Loucy (cell line): ENCODE measurements at regions not wholly inside any gene's neighbourhood (a gene's known extent, or its start where the extent isn't known, plus 50 kb on each side); places are given as distances from the start of the nearest gene placed in this dataset.
"Not testable (repeated sequence)": the region's sequence is repeated elsewhere in the genome, so short reads cannot be mapped to it uniquely, and the experiment has no call there.

Experiments used
- EZH2phosphoT487 ChIP-seq: fragments of 200-600 bp; IDR thresholded peaks from 2 replicates; pipeline ENCODE4 v1.6.1; 2018; ENCODE audit warnings: antibody characterized with exemption, mild to moderate bottlenecking, moderate library complexity, borderline replicate concordance
- TF ChIP-seq, protein P1 (sequence below): fragments of 200-600 bp; sonication (generic); conservative IDR thresholded peaks from 2 replicates; pipeline ENCODE4 v1.5.1; 2014; ENCODE audit warnings: mild to moderate bottlenecking, antibody characterized with exemption, low read length

GRCh38 chr10:21366108-21366507 is 159.4 kb downstream of the SKIDA1 start:
- TF ChIP-seq, protein P1, sequence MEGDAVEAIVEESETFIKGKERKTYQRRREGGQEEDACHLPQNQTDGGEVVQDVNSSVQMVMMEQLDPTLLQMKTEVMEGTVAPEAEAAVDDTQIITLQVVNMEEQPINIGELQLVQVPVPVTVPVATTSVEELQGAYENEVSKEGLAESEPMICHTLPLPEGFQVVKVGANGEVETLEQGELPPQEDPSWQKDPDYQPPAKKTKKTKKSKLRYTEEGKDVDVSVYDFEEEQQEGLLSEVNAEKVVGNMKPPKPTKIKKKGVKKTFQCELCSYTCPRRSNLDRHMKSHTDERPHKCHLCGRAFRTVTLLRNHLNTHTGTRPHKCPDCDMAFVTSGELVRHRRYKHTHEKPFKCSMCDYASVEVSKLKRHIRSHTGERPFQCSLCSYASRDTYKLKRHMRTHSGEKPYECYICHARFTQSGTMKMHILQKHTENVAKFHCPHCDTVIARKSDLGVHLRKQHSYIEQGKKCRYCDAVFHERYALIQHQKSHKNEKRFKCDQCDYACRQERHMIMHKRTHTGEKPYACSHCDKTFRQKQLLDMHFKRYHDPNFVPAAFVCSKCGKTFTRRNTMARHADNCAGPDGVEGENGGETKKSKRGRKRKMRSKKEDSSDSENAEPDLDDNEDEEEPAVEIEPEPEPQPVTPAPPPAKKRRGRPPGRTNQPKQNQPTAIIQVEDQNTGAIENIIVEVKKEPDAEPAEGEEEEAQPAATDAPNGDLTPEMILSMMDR = not testable (repeated sequence)
- not testable (repeated sequence) for TF ChIP-seq EZH2phosphoT487
